Caco-2 (cell line): ENCODE measurements at regions not wholly inside any gene's neighbourhood (a gene's known extent, or its start where the extent isn't known, plus 50 kb on each side); places are given as distances from the start of the nearest gene placed in this dataset.

Source experiments
- BruUV-seq: library from RNA; stranded (reverse); fragments of 400-500 nt; replicated peaks from 2 replicates; lab custom pipeline; 2021; lab: Mats Ljungman, UMichigan
- CTCF ChIA-PET: fragments of 300-600 bp; sonication (Branson Sonifier 250); formaldehyde crosslinking; loops from one replicate; lab custom pipeline; 2022; ENCODE audit warnings: antibody characterized with exemption; lab: Charles Lee
- POLR2A ChIA-PET: fragments of 300-600 bp; sonication (Branson Sonifier 250); formaldehyde crosslinking; loops from one replicate; lab custom pipeline; 2022; ENCODE audit warnings: antibody characterized with exemption; lab: Charles Lee
- DNase-seq, 2 experiments: peaks; one replicate each; pipeline versions ENCODE4 v3.0.0 to v3.0.0-alpha.2; 2020 to 2022
- H3K27me3 ChIP-seq: replicated peaks from 2 replicates; pipeline ENCODE4 v1.6.0; 2011; ENCODE audit warnings: low read length; ENCODE audit not compliant: control insufficient read depth, insufficient read depth
- H3K36me3 ChIP-seq: 2 replicates; pipeline ENCODE4 v1.5.1; 2011; ENCODE audit warnings: low read length; ENCODE audit not compliant: control insufficient read depth, insufficient read depth
- H3K4me1 ChIP-seq: fragments of 250-450 bp; sonication (Bioruptor Pico); 2 replicates; pipeline ENCODE4 v1.5.1; 2020; ENCODE audit warnings: mild to moderate bottlenecking
- H3K4me3 ChIP-seq: 2 replicates; pipeline ENCODE4 v1.5.1; 2011; ENCODE audit warnings: low read depth, mild to moderate bottlenecking, control low read depth, low read length
- H3K9me3 ChIP-seq: fragments of 250-450 bp; sonication (Bioruptor Pico); 2 replicates; pipeline ENCODE4 v1.5.1; 2020; ENCODE audit warnings: mild to moderate bottlenecking, moderate library complexity
- H3K27ac Mint-ChIP-seq: one replicate; pipeline ENCODE4 v1.8.0; 2022; ENCODE audit warnings: mixed read lengths; ENCODE audit not compliant: unreplicated experiment
- H3K27me3 Mint-ChIP-seq: one replicate; pipeline ENCODE4 v1.8.0; 2022; ENCODE audit warnings: mixed read lengths; ENCODE audit not compliant: insufficient read depth, unreplicated experiment
- H3K36me3 Mint-ChIP-seq: one replicate; pipeline ENCODE4 v1.8.0; 2022; ENCODE audit warnings: mild to moderate bottlenecking, mixed read lengths; ENCODE audit not compliant: insufficient read depth, unreplicated experiment
- H3K4me1 Mint-ChIP-seq: one replicate; pipeline ENCODE4 v1.8.0; 2022; ENCODE audit warnings: low read depth, mixed read lengths; ENCODE audit not compliant: unreplicated experiment
- H3K4me3 Mint-ChIP-seq: one replicate; pipeline ENCODE4 v1.8.0; 2022; ENCODE audit warnings: mild to moderate bottlenecking, moderate library complexity, mixed read lengths; ENCODE audit not compliant: unreplicated experiment
- H3K9me3 Mint-ChIP-seq: one replicate; pipeline ENCODE4 v1.8.0; 2022; ENCODE audit warnings: mixed read lengths; ENCODE audit not compliant: unreplicated experiment
- intact Hi-C: fragments of 100-400 bp; cut with micrococcal nuclease; formaldehyde crosslinking; loops from one replicate; pipeline ENCODE4 v1.10.0; 2022; ENCODE audit not compliant: unreplicated experiment
- TF ChIP-seq, protein P1 (sequence below), 2 experiments: fragments of 200-600 bp in 1 of 2; IDR thresholded peaks; 1 replicate in 1 of 2; 2 replicates in 1 of 2; pipeline versions ENCODE4 v1.5.1 to v1.8.0; 2011 to 2022; ENCODE audit warnings: antibody characterized with exemption in 1 of 2, control low read depth in 1 of 2, inconsistent platforms in 1 of 2, low read depth in 1 of 2, low read length in 1 of 2, mild to moderate bottlenecking in 1 of 2, moderate library complexity in 1 of 2; ENCODE audit not compliant: insufficient read depth in 1 of 2, severe bottlenecking in 1 of 2, unreplicated experiment in 1 of 2

- H3K36me3 ChIP-seq: no peaks in the 10 kb centered on the region
- POLR2A ChIA-PET: no interaction called here
- Mint-ChIP-seq H3K4me1 (no peaks in the 10 kb centered on the region), H3K4me3 (no peak overlapping the region), H3K9me3 (no peaks in the 10 kb centered on the region), H3K36me3 (no peaks in the 10 kb centered on the region), H3K27ac (no peak overlapping the region), H3K27me3 (no peaks in the 10 kb centered on the region)
- no peak overlapping the region for H3K4me3 ChIP-seq
- no peaks in the 10 kb centered on the region for H3K27me3 ChIP-seq
- peaks cover 11% of the 10 kb centered on the region; the same call in 1 of the 2 replicates for H3K4me1 ChIP-seq
- CTCF ChIA-PET: interaction anchor here (0.6 kb wide), 1 partner anchor 147 kb away, joined by 8 read pairs; no protein-coding TSS in a partner anchor
- no TSS peak for BruUV-seq
- TF ChIP-seq, protein P1, sequence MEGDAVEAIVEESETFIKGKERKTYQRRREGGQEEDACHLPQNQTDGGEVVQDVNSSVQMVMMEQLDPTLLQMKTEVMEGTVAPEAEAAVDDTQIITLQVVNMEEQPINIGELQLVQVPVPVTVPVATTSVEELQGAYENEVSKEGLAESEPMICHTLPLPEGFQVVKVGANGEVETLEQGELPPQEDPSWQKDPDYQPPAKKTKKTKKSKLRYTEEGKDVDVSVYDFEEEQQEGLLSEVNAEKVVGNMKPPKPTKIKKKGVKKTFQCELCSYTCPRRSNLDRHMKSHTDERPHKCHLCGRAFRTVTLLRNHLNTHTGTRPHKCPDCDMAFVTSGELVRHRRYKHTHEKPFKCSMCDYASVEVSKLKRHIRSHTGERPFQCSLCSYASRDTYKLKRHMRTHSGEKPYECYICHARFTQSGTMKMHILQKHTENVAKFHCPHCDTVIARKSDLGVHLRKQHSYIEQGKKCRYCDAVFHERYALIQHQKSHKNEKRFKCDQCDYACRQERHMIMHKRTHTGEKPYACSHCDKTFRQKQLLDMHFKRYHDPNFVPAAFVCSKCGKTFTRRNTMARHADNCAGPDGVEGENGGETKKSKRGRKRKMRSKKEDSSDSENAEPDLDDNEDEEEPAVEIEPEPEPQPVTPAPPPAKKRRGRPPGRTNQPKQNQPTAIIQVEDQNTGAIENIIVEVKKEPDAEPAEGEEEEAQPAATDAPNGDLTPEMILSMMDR (IDR thresholded peaks at IDR 0.05; ENCODE audit: insufficient read depth in 1 of 2, low read depth in 1 of 2, low read length in 1 of 2, severe bottlenecking in 1 of 2, unreplicated experiment in 1 of 2): no peak
- no peak for DNase-seq
- H3K9me3 ChIP-seq: no peaks in the 10 kb centered on the region
- intact Hi-C loops: no loop called here
These were observed 79.7 kb downstream of the OGFRL1 start for GRCh38 chr6:71368284-71368683.

GRCh38 chr6:71371559-71371958 is 82.9 kb downstream of the OGFRL1 start:
- ChIA-PET POLR2A (no interaction called here), CTCF (no interaction called here)
- TF ChIP-seq, protein P1 (IDR thresholded peaks at IDR 0.05; ENCODE audit: insufficient read depth in 1 of 2, low read depth in 1 of 2, low read length in 1 of 2, severe bottlenecking in 1 of 2, unreplicated experiment in 1 of 2): no peak
- BruUV-seq: no TSS peak
- intact Hi-C loops: no loop called here
- no peak overlapping the region for H3K27ac Mint-ChIP-seq
- H3K36me3 ChIP-seq: no peaks in the 10 kb centered on the region
- H3K4me3 ChIP-seq: no peak overlapping the region
- H3K4me1 Mint-ChIP-seq: no peaks in the 10 kb centered on the region
- H3K9me3 ChIP-seq: no peaks in the 10 kb centered on the region
- DNase-seq: no peak
- H3K9me3 Mint-ChIP-seq: no peaks in the 10 kb centered on the region
- H3K36me3 Mint-ChIP-seq: no peaks in the 10 kb centered on the region
- no peaks in the 10 kb centered on the region for H3K27me3 Mint-ChIP-seq
- H3K4me1 ChIP-seq: no peaks in the 10 kb centered on the region
- H3K4me3 Mint-ChIP-seq: no peak overlapping the region
- no peaks in the 10 kb centered on the region for H3K27me3 ChIP-seq

DNA sequence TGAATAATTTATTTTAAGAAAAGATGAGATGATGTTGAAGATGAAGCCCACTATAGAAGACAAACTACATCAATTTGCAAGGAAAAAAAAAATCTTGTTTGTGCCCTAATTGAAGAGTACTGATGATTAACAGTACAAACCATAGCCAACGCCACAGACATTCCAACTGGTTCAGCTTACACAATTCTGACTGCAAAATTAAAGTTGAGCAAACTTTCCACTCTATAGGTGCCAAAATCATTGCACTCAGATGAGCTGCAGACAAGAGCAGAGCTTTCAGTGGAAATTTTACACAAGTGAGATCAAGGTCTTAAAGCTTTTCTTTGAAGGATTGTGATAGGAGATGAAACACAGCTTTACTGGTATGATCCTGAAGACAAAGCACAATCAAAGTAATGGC is 85.3 kb downstream of the OGFRL1 start:
- Histone ChIP-seq H3K36me3 (no peaks in the 10 kb centered on the region), H3K4me3 (no peak overlapping the region), H3K4me1 (no peaks in the 10 kb centered on the region), H3K27me3 (no peaks in the 10 kb centered on the region), H3K9me3 (no peaks in the 10 kb centered on the region)
- Mint-ChIP-seq H3K4me3 (no peak overlapping the region), H3K27ac (no peak overlapping the region), H3K27me3 (no peaks in the 10 kb centered on the region), H3K4me1 (no peaks in the 10 kb centered on the region), H3K9me3 (no peaks in the 10 kb centered on the region), H3K36me3 (no peaks in the 10 kb centered on the region)
- no TSS peak for BruUV-seq
- DNase-seq: no peak
- TF ChIP-seq, protein P1 (IDR thresholded peaks at IDR 0.05; ENCODE audit: insufficient read depth in 1 of 2, low read depth in 1 of 2, low read length in 1 of 2, severe bottlenecking in 1 of 2, unreplicated experiment in 1 of 2): no peak
- ChIA-PET CTCF (no interaction called here), POLR2A (no interaction called here)
- intact Hi-C loops: no loop called here
